ENCODE measurements at regions not wholly inside any gene's neighbourhood (a gene's known extent, or its start where the extent isn't known, plus 50 kb on each side); places are given as distances from the start of the nearest gene placed in this dataset.

DNA sequence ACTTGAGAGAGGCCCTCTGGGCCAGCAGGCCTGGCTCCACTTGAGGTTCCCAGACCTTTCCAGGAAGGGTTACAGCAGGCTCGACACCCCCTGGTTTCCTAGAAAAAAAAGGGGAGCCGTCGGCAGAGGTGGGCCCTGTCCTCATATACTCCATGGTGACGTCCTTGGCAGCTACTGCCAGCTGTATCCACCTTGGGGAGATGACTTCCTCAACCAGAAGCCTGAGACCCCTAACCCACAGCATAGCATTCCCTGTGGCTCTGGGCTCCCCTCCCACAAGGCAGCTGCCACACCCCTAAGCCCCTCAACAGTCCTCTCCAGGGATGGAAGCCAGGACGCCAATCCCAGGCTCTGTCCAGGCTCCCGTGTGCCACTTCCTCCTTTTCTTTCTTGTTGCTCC is 294.8 kb downstream of the CDC5L start:
- no peak for DNase-seq

DNA sequence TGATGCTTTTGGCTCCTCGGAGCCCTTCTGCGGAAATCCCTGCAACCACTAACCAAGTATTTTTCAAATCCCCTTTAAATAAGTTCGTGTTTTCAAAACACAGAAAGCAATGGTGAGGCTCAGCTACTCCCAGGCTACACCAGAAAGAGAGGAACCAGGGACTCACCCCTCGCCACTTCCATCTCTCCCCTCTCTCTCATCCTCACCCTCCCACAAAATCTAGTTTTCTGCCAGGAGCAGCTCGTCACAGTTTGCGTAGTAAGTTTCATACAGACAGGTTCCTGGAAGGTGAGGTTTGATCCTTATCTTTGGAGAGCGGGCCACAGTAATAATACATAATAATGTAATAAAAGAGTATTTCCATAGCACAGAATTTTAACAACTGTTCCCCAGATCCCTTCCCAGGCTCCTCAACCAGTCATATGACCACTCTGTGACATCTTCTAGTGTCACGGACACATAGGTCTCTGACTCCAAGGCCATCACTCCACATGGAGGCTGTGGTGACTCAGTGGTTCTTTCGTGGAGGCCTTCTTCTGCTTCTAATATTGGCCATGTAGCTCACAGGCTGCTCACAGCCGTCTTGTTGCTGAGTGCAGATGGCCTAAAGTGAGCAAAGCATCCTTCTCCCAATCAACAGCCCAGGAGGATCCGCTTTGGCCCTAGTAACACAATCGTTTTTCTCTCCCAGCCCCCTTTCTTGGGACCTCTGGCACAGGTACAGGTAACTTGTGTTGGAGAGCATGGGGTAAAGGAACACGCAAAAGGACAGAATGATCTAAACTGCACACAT is 295.7 kb downstream of the CDC5L start:
- no peak for DNase-seq

DNA sequence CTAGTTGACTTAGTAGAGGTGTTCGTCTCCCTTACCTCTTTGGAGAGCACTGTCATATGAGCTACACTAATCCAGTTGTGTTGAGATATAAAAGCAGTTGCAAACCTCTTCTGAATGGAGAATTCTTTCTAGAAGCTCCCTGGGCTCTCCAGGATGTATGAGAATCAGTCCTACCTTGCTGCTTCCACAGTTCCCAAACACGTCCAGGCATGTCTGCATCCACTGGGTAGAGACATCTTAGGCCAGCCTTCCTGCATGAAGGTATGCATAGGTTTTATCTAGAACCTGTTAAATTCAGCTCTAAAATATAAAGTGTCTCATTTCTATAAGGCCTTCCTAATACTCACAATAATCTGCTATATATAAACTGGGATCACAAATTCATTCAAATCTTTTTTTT is 297.7 kb downstream of the CDC5L start:
- no peak for DNase-seq

DNA sequence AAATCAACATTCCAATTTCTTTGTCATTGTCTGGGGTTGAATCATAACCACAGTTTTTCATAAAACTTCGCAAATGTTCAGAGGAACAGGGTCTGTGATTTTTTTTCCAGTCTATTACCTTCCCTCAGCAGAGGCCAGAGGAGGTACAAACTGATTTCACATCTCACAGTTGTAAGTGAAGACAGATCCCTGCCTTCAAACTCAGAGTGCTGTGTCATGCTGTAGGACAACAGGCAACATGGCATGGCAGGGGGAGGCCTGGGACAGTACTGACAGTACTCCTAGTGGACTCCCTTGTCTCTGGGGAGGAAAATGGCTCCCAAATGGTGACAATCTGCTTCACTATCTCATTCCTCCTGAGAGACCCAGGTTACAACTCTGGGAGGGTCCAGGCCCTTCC is 308.6 kb downstream of the CDC5L start:
- DNase-seq, result peak; percentile 94

DNA sequence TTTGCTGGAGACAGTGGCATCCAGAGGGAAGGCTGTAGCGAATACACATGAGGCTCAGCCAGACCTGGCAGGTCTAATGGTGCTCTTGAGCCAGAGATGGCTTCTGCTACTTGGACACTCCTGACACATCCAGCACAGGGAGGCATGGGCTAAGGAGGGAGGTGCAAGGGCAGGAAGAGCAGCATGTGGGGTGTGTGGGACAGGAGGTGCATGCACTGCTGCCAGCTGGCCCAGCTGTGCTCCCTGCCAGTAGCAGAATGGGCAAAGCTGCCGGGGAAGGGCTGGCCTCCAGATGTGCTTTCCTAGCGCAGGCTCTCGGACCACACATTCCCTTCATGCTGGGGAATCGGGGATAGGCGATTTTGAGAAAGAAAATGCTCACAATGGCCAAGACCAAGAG is 309.2 kb downstream of the CDC5L start:
- peak; percentile 65 for DNase-seq

DNA sequence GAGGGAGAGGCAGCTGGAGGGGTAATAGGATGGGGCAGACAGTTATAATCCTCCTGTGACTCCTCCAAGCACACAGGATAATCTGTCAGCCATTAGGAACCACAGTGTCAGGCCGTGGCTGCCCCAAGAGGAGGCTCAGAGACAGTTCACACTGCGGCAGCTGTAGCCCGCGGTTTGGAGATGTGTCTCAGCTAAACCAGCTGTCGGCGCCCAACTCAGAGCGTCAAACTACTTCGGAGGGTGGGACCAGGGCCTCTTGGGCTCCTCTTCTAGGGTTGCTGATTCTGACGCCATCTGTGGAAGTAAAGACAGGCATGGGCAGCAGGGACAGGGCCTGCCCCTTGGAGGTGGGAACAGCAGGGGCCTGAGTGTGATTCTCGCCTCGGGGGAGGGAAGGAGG is 309.8 kb downstream of the CDC5L start:
- DNase-seq, result peak; percentile 92

DNA sequence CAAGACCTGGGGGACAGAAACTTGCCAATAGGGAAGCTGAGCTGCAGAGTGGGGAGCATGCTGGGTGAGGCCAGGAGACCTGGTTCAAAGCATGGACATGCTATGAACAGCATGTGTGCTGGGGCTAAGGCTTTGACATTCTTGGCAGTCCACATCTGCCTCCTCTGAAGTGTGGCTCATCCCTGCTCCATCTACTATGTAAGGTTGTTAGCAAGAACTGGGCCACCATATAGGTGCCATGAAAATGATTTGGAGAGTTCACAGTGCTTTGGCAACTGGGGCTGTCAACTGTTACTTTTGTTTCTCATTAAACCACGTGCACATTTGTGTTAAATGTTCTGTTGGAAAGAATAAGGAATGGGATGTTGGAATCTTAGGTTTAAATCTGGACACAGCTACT is 311.1 kb downstream of the CDC5L start:
- no peak for DNase-seq

DNA sequence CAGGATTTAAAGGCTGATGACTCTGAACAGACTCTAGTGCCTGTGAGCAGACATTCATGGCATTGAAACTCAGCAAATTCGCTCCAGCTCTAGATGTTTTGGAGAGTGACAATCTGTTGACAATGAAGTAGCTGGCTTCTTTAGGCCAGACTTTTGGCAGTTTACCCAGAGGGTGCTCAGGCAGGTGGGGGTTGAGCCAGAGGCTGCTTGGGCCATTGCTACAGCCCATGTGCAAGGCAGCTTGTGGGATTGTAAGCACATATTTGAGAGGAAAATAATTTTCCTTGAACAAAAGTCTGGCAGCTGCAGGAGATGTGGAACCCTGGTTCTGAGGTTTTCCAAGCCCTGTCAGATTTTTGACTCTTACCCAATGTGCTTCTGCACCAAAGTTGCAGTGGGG is 311.6 kb downstream of the CDC5L start:
- DNase-seq, result peak; percentile 91

DNA sequence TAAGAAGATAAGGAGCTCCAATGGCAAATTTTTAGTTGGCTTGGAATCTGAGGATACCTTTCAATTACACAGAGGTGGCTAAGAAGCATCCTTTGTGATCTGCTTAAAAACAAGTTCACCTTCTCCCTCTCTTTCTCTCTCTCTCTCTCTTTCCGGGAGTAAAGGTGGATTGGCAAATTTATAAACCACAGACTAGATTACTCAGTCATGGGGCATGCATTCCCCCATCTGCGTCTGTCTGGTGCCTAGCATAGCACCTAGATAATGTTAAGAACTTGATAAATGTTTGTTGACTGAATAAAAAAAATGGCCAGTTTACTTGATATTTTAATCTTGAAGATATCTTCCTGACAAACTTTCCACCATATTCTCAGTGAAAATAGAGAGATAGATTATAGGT is 312.3 kb downstream of the CDC5L start:
- DNase-seq, result peak; percentile 35

DNA sequence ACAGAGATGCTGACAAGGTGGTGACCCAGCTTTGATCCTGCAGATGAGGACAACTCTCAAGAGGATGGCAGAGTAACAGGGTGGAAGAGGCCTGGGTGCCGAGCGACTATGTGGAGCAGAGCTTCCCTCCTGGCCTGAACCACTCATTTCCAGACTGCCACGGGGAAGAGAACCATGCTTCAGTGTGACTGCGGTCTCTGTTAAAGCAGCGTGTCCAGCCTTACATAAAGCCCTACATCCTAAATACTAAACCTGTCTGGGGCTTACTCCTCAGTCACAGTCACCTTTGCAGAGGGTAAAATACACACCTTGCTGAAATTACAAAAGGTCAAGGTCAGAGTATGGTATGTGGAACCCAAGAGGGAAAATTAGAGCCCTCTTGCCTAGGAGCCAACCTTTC is 312.9 kb downstream of the CDC5L start:
- DNase-seq, result no peak

DNA sequence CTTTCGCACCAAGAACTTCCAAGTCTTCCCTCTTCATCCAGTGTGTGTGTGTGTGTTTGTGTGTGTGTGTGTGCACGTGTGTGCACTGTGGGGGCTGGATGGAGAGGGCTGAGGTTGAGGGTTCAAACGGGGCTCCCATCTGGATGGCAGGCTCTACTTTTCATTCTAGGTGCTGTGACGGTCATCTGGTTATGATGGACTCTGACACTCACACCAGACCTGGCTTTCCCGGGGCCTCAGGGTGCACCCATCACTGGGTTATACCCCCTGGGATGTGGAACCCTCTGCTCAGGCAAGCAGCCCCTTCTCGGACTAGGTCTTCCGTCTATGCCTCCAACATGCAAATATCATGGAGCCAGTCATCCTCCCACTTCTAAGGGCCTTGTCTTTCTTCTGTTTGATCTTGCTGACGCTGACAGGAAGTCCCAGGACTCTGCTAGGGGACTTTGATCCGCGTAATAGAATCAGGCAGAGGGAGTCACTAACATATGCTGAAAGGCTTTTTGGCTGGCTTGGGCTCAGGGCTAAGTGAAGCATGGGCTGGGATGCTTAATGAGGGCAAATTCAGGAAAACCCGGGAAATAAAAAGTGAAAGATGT is 313.6 kb downstream of the CDC5L start:
- no peak for DNase-seq

DNA sequence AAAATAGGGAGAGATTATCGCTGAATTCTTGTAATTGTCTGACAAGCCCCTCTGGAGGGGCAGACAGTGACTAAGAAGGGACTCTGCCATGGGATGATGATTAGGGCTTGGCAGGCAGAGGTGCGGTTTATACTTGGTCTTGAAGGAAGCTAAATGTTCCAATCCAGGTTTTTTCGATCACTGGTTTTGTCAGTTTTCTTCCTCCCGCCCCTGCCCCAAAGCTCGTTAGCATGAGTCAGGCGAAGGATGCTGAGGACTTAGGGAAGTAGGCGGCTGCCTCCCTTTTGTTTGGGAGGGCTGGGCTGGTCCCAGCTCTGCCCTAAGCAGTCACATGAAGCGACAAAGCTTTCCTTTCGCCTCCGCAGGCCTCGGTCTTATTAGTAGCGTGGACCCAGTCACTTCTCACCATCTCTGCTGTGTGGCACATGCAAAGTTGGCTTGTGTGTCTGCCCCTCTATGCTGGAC is 314.2 kb downstream of the CDC5L start:
- peak; percentile 96 for DNase-seq

DNA sequence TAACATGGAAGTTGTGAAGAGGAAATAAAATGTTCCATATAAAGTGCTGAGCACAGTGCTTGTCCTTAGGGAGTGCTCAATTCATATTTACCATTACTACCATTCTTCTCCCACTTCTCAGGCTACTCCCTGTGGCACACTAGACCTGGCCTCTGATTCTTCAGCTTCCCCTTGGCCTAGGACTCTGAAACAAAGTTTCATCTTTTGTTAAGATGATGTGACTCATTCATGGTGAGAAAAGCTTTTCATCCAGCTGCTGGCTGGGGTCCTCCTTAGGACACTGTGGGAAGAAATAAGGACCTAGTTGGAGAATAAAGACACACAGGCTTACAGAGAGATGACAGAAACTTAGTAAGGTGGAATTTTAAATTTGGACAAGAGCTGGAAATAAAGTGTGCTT is 314.8 kb downstream of the CDC5L start:
- peak; percentile 49 for DNase-seq

DNA sequence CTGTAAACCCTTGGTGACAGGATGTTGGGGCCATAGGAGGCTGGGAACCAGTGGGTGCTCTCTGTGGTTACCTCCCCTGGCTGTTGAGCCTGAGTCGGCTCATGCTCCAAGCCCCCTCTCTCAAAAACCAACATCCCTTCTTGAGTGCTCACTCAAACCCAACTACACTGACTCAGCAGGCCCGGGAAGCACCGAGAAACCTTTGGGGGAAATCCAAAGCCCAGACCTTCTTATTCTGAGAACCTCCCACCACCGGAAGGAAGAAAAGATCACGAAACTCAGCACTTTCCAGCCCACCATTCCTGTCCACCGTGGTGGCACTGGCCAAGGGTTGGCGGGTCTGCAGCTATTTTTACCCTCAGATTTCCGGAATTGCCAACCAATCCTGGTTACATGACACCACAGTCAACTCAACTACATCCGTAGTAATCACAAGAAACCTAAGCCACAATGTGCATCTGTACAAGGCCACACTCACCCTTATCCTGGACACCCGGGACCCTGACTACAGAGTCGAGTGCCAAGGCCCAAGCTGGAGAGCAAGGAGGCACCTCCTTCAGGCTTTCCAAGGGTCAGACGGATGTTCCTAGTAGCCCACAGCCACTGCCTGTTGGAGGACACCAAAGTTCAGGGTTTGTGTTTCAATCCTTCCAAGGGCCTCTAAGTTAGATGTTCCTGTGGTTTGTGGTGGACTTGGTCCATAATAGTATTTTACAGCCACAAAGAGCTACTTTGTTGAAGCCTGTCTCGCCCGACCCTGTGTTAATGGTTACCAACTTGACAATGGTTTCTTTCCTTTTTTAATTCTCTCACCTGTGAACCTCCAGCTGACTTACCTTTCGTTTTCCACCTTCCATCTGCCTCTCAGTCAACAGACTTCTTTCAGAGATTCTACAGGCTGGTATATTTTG is 317.0 kb downstream of the CDC5L start:
- DNase-seq, result no peak

DNA sequence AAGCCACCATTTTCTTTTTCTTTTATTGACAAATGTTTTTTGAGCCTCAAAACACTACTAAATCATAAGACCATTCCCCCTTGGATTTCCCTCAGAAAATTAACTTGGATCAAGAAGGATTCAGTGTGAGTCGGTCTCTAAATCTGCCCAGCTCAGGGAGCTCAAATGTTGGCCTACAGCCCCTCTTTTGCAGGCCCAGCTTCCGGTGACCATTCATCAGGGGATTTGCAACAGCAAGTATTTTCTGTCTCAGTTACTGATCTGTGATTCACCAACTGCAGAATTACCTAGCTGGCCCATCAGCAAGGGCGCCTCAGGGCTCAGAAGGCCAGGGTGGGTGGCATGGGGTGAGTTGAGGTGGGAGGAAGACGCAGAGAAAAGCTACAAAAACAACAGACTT is 318.1 kb downstream of the CDC5L start:
- no peak for DNase-seq

DNA sequence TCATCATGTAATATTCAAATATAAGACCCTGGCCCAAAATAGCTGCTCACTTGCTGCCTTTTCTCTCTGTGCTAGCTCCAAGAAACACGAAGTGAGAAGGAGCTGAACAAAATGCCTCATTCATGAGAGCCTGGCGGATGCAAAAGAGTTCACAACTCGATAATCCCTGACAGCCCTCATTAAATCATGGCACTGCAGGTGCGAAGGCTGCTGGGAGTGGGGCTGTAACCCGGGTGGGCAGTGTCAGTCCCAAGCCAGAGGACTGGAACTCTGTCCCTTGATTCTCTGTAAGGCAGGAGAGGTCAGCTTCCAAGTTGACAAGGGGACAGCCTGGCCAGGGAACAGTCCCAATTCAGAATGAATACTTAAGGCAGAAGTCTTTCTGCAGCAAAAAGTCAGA is 318.5 kb downstream of the CDC5L start:
- no peak for DNase-seq

DNA sequence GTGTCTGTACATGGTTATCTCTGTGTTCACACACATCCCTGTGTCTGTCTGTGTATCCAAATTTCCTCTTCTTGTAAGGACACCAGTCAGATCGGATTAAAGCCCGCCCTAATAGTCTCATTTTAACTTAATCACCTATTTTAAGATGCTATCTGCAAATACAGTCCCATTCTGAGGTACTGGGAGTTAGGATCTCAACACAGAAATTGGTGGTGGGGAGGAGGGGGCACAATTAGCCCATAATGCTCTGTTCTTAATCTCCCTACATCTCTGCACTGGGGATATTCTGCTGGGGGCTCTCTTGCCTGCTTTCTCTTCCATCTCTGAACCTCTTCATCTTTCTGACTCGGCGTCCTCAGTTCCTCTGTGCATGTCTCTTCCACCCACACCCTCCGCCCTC is 320.7 kb downstream of the CDC5L start:
- no peak for DNase-seq

DNA sequence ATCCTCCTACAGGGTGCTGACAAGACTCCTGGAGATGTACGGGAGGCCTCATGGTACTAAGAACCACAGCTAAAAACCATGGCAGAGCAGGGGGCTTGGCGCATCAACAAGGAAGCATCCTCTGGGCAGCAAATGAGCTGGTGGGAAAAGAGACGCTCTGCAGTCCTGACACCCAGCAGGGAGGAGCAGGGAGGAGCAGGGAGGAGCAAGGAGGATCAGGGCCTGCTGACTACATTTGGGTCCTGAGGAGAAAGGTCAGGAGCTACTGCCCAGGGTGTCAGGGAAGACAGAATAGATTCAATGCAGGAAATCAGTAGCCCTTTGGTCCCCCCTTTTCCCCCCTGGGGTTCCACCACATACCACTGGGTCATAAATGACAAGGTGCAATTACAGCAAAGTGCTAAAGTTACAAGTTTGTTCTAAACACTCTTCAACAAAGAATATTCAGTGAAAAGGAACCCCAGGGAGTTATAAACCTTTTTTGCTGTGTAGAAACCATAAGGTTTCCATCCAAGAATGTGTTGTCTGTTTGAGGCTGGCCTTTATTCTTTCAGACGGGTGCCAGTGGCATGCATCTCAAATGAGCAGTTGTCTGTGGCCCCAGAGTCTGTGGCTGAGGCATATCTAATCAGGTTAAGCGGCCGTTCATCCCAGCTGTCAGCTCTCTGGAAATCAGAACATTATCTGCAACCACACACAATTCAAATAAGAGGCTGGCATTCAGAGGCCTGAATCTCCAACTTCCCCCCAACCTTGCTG is 325.0 kb downstream of the CDC5L start:
- DNase-seq, result peak; percentile 36

DNA sequence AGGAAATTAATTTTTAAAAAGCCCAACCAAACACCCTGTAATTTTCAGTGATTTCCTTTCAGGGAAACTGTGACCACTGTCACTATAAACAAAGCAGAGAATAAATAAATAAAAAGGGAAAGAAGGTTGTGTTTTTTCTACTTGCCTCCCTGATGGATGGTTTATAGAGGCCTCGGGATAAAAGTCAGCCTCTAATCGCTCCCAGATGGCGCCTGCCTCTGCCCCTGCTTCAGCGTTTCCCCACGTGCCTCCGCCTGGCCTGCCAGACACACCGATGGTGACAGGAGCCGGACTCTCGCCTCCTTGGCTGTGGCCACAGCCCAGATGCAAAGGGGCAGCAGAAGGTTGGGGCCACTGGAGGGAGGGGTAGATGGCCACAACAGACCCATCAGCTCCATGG is 327.7 kb downstream of the CDC5L start:
- DNase-seq, result peak; percentile 57

DNA sequence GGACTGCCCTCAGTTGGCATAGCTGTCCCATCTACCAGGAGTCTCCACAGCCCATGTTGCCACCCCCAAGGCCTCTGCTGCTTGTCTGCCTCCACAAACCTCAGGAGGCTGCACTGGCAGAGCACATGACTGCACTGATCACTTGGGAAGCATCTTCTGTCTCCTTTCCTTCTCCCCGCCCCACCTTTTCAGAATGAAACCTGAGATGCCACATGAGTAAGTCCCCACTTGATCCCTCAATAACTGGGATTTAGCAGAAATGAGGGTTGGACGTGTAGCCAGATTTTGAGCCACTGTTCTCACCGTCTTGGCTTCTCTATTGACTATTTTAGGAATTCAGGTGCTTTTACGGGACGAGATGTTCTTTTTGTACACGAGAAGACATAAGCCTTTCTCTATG is 328.4 kb downstream of the CDC5L start:
- DNase-seq, result no peak

DNA sequence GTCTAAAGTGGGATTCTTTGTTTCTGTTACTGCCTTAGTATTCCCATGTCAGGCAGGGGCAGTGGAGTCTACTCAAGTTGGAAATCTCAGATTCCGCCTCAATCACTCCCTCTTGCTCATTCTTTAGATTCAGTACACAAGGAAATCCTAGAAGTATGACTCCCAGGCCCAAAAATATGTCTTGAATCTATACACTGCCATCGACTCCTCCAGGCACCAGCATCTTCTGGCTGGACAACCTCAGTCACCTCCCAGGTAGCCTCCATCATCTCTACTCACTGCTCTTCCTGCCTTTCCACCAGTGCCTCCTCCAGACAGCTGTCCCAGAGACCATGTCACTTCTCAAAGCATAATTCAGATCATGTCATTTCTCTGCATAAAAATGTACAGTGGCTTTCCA is 329.9 kb downstream of the CDC5L start:
- DNase-seq, result no peak

DNA sequence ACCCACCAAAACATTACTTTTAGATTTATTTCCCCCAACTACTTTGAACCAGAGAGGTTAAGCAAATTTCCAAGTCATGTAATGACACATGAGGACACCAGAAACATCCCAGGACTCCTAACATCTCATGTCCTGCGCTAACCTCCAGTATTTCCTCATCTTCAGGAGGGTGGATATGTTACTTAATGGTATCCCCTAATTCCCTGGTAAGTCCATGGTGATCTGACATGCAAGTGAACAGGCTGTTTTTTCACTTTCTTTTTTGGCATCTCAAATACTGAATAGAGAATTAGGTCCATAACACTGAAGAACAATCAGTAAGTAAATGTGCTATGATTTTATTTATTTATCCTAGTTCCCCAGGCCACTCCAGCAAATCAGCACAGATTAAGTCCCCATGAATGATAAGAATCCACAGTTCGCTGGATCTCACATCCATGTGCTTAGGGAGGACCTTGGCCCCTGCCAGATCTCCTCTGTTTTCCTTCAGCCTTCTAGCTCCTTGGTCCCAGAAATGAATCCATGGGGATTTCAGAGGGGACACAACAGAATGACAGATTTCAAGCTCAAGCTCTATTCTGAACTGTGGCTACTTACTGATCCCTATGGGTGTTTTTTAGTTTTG is 334.6 kb downstream of the CDC5L start:
- DNase-seq, result no peak
